ENCODE measurements at regions not wholly inside any gene's neighbourhood (a gene's known extent, or its start where the extent isn't known, plus 50 kb on each side); places are given as distances from the start of the nearest gene placed in this dataset.

GRCh38 chr5:10910261-10910660 is 149.2 kb upstream of the DAP start:
- no peak for TF ChIP-seq CTCF (IDR thresholded peaks at IDR 0.05; ENCODE audit: low read depth, low read length, missing control alignments)
- H3K4me3 ChIP-seq (ENCODE audit: low read depth, low read length): no peak overlapping the region
- DNase-seq (ENCODE audit: low read depth): no peak
- in situ Hi-C loops (cut with HindIII; ENCODE audit: low sequenced_read_pairs): no loop called here

GRCh38 chr5:10904862-10905432 is 143.9 kb upstream of the DAP start:
- TF ChIP-seq CTCF (IDR thresholded peaks at IDR 0.05; ENCODE audit: low read depth, low read length, missing control alignments): no peak
- no peak overlapping the region for H3K4me3 ChIP-seq (ENCODE audit: low read depth, low read length)
- no peak for DNase-seq (ENCODE audit: low read depth)
- in situ Hi-C loops (cut with HindIII; ENCODE audit: low sequenced_read_pairs): no loop called here

DNA sequence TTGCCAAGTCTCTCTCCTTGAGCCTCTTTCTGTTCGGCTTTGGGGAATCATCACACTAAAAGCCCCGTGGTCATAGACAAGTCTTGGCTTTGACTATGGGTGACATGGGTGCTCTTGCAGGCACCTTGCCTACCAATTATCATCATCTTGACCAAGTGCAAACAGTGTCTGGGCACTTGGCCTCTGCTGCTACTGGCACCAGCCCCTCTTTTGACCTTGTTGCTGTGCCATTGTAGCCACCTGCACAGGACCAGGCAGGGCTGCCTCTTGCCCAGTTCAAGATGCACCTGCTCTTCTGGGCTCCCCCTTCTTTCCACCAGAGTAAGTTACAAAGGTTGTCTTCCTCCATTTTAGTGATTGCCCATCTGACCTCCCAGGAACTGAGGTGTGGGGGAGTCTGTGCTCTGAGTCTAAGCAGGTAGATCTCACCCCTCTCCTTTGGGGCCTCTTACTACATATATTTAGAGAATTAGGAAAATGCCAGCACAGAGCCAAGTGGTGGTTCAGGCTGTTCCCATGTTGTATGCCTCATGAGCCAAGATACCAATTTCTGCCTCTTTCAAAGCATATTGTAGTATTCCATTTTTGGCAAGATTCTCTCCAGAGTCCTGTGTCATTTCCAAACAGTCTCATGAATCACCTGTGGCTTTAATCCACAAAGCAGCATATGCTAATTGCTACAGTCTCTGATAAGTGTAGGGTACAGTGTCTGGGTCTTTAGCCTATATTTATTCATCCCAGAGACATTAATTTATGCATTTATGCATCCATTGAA is 142.9 kb upstream of the DAP start:
- TF ChIP-seq CTCF (IDR thresholded peaks at IDR 0.05; ENCODE audit: low read depth, low read length, missing control alignments): no peak
- DNase-seq (ENCODE audit: low read depth): no peak
- in situ Hi-C loops (cut with HindIII; ENCODE audit: low sequenced_read_pairs): no loop called here
- H3K4me3 ChIP-seq (ENCODE audit: low read depth, low read length): no peak overlapping the region

GRCh38 chr5:10902145-10902544 is 141.1 kb upstream of the DAP start:
- TF ChIP-seq CTCF (IDR thresholded peaks at IDR 0.05; ENCODE audit: low read depth, low read length, missing control alignments): no peak
- H3K4me3 ChIP-seq (ENCODE audit: low read depth, low read length): no peak overlapping the region
- in situ Hi-C loops (cut with HindIII; ENCODE audit: low sequenced_read_pairs): no loop called here
- peak; percentile 38 for DNase-seq (ENCODE audit: low read depth)

- H3K4me3 ChIP-seq (ENCODE audit: low read depth, low read length): no peak overlapping the region
- DNase-seq (ENCODE audit: low read depth): no peak
- no peak for TF ChIP-seq CTCF (IDR thresholded peaks at IDR 0.05; ENCODE audit: low read depth, low read length, missing control alignments)
- in situ Hi-C loops (cut with HindIII; ENCODE audit: low sequenced_read_pairs): no loop called here
These were observed 137.5 kb upstream of the DAP start for GRCh38 chr5:10898514-10898913.

GRCh38 chr5:10896016-10896415 is 135.0 kb upstream of the DAP start:
- H3K4me3 ChIP-seq (ENCODE audit: low read depth, low read length): no peak overlapping the region
- no peak for DNase-seq (ENCODE audit: low read depth)
- no peak for TF ChIP-seq CTCF (IDR thresholded peaks at IDR 0.05; ENCODE audit: low read depth, low read length, missing control alignments)
- in situ Hi-C loops (cut with HindIII; ENCODE audit: low sequenced_read_pairs): no loop called here

All from astrocyte of the cerebellum (primary cell).